Mesodermal cell (in vitro differentiated cells): ENCODE measurements at regions not wholly inside any gene's neighbourhood (a gene's known extent, or its start where the extent isn't known, plus 50 kb on each side); places are given as distances from the start of the nearest gene placed in this dataset.
"Not testable (repeated sequence)": the region's sequence is repeated elsewhere in the genome, so short reads cannot be mapped to it uniquely, and the experiment has no call there.

Experiments used
- H3K27ac ChIP-seq: 2 replicates; pipeline ENCODE4 v1.7.0; 2013; ENCODE audit warnings: mild to moderate bottlenecking, low read depth, low read length, moderate library complexity; ENCODE audit not compliant: severe bottlenecking
- H3K36me3 ChIP-seq: 2 replicates; pipeline ENCODE4 v1.7.1; 2013; ENCODE audit warnings: mild to moderate bottlenecking, low read length, moderate library complexity; ENCODE audit not compliant: control insufficient read depth, insufficient read depth
- H3K4me1 ChIP-seq: one replicate; pipeline ENCODE4 v1.7.1; 2013; ENCODE audit warnings: mild to moderate bottlenecking, low read length; ENCODE audit not compliant: insufficient read depth, control insufficient read depth, poor library complexity, severe bottlenecking
- H3K4me3 ChIP-seq: 2 replicates; pipeline ENCODE4 v1.7.0; 2013; ENCODE audit warnings: low read length, control low read depth, mild to moderate bottlenecking; ENCODE audit not compliant: insufficient read depth, poor library complexity, severe bottlenecking; ENCODE audit errors: extremely low read depth
- H3K9me3 ChIP-seq: 2 replicates; pipeline ENCODE4 v1.7.1; 2013; ENCODE audit warnings: mild to moderate bottlenecking, low read length, moderate library complexity; ENCODE audit not compliant: control insufficient read depth
- WGBS, 2 experiments: methylation state at CpG; one replicate each; pipeline ENCODE4 v1.1.5; 2013; ENCODE audit warnings: missing lambda C conversion rate in 2 of 2; ENCODE audit not compliant: insufficient coverage in 2 of 2; 5-methylcytosine and 5-hydroxymethylcytosine counted together

DNA sequence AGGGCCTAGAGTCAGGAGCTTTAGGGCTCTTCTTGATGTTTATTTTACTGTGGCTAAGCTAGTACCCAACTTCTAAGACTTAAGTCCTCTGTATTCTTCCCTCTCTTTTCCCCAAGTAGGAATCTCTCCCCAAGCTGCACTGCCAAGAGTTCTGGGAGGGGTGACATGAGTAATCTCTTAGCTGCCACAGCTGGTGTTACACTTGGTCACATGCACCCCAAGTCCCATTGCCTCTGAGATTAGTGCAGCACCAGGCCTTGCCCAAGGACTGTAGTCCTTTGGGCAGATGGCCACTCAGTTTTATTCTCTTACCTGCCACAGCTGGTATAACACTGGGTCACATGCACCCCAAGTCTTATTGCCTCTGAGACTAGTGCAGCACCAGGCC is 114.7 kb upstream of the RIOK2 start:
- no peak overlapping the region for H3K4me3 ChIP-seq
- no peaks in the 10 kb centered on the region for H3K36me3 ChIP-seq
- no peak overlapping the region for H3K27ac ChIP-seq
- H3K4me1 ChIP-seq = no peaks in the 10 kb centered on the region
- H3K9me3 ChIP-seq = no peaks in the 10 kb centered on the region

DNA sequence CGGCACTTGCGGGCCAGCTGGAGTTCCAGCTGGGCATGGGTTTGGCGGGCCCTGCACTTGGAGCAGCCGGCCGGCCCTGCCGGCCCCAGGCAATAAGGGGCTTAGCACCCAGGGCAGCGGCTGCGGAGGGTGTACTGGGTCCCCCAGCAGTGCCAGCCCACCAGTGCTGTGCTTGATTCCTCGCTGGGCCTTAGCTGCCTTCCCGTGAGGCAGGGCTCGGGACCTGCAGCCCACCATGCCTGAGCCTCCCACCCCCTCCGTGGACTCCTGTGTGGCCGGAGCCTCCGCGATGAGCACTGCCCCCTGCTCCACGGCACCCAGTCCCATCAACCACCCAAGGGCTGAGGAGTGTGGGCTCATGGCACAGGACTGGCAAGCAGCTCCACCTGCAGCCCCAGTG is 118.1 kb upstream of the RIOK2 start:
- not testable (repeated sequence) for H3K36me3 ChIP-seq, H3K4me3 ChIP-seq, H3K4me1 ChIP-seq, H3K9me3 ChIP-seq, H3K27ac ChIP-seq
- WGBS, 2 experiments = 68 to 82% methylated on average over 8 to 16 of the region's 16 CpGs

DNA sequence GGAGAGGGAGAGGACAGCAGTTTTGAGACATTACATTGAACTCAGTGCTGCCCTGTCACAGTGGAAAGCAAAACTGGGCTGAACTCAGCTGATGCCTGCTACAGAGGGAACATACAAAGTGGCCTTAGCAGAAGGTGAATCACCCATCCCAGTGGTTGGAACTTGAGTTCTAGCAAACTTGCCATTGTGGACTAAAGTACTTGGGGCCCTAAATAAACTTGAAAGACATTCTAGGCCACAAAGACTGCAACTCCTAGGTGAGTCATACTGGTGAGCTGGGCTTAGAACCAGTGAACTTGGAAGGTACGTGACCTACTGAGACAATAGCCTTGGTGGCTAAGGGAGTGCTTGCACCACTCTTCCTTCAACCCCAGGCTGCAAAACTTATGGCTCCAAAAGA is 155.7 kb upstream of the RIOK2 start:
- H3K27ac ChIP-seq = no peak overlapping the region
- 67 to 80% methylated on average over 1 of the region's 1 CpG for WGBS, 2 experiments

DNA sequence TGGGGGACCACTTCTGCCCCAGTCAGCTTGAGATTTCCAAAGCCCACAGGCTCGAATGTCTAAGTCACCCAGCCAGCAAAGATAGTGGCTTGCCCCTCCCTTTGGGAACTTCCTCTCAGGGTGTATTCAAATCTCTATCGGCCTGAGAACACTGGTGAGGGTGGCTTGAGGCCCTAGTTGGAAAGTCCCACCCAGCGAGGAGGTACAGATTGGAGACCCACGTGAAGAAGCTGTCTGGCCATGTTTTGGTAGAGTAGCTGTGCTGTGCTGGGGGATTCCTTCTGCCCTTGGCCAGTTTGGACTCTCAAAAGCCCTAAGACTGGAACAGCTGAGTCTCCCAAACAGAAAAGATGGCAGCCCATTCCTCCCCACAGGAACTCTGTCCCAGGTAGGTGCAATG is 172.7 kb upstream of the RIOK2 start:
- WGBS, 2 experiments = 75 to 80% methylated on average over 1 to 2 of the region's 4 CpGs
- H3K36me3 ChIP-seq = no peaks in the 10 kb centered on the region
- H3K9me3 ChIP-seq = no peaks in the 10 kb centered on the region
- H3K4me1 ChIP-seq = no peaks in the 10 kb centered on the region
- no peak overlapping the region for H3K27ac ChIP-seq
- no peak overlapping the region for H3K4me3 ChIP-seq

More for the DNA sequence above, 155.7 kb upstream of the RIOK2 start:
- no peak overlapping the region for H3K4me3 ChIP-seq
- H3K4me1 ChIP-seq = no peaks in the 10 kb centered on the region
- H3K9me3 ChIP-seq = peaks cover 7% of the 10 kb centered on the region
- H3K36me3 ChIP-seq = no peaks in the 10 kb centered on the region

DNA sequence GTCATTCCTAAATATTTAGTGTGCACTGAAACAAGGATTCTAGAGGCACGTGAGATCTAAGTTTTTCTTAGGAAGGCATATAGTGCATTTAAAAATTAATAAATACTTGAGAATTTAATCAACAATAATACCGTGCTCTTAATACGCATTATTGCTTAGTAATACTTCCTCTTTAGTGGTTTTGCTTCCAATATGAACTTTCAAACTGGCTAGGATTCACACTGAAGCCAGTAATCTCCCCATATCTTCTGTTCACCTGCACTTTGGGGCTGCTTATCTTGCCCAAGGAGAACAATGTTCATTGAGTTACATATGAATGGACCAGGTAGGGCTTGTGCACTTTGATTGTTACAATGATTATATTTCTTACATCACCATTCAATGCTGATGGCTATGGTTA is 180.5 kb upstream of the RIOK2 start:
- Histone ChIP-seq H3K4me3 (no peak overlapping the region), H3K27ac (no peak overlapping the region), H3K9me3 (no peaks in the 10 kb centered on the region), H3K4me1 (no peaks in the 10 kb centered on the region), H3K36me3 (no peaks in the 10 kb centered on the region)
- WGBS, 2 experiments = 100% methylated on average over 1 of the region's 3 CpGs; no CpG with 5 or more reads in 1 of the 2 experiments

DNA sequence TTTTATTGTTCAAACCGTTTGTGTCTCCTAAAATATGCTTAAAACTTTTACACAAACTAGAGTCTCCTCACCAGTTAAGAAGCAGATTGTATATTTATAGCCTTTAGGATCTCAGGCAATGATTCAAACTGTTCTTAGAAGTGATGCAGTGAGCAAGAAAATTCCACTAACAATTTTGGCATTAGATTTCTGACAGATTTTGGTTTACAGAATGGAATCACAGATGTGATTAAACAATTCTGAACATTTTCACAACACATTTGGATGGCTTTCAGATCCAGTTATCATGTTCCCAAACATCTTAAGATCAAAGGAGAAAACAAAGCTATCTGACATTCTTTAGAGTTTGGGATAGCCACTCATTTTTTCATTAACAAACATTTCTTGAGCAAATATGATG is 181.7 kb upstream of the RIOK2 start:
- WGBS, 2 experiments = no CpG with 5 or more reads among the region's 1 CpG
- Histone ChIP-seq H3K9me3 (no peaks in the 10 kb centered on the region), H3K4me3 (no peak overlapping the region), H3K27ac (no peak overlapping the region), H3K4me1 (no peaks in the 10 kb centered on the region), H3K36me3 (no peaks in the 10 kb centered on the region)

DNA sequence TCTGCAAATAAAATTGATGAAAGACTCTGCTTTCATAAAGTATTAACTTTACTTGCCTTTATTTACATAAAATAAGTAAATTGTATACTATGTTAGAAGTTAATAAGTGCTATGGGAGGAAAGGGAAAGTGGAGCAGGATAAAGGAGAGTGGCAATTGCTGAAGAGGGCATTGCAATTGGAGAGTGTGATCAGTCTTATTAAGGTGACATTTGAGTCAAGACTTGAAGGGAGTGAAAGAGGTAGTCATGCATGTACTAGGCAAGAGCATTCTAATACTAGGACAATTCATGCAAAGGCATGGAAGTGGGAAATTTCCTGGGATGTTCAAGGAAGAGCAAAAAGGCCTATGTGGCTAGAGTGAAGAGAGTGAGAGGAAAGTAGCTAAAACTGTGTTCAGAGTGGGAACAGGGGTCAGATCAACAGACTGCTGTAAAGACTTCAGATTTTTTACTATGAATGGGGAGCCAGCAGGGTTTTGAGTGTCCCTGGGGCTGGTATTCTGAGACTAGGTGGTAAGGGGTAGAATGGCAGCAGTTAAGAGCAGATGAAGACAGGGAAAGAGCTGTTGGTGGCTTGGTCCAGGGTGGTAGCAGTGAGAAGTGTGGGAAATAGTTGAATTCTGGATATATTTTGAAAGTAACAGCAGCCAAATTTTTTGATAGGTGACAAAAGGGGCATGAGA is 182.3 kb upstream of the RIOK2 start:
- Histone ChIP-seq H3K4me3 (no peak overlapping the region), H3K4me1 (no peaks in the 10 kb centered on the region), H3K9me3 (no peaks in the 10 kb centered on the region), H3K36me3 (no peaks in the 10 kb centered on the region), H3K27ac (no peak overlapping the region)

DNA sequence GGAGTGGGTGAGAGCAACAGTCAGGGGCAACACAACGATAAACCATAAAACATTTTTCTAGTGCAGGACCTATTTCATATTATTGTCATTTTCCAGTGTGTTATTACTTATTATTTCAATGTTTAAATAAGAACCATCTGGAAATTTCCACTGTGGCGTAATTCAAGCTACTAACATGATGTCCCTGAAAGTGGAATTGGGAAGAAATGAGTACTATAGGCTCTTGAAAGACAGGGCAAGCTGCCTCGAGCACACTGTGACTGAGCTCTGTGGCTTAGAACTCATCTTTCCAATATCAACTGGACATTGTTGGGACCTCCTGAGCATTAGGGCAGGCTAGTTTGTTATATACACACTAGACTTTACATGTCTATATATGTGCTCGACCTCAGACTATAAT is 182.9 kb upstream of the RIOK2 start:
- H3K4me1 ChIP-seq = no peaks in the 10 kb centered on the region
- H3K27ac ChIP-seq = no peak overlapping the region
- no peaks in the 10 kb centered on the region for H3K9me3 ChIP-seq
- H3K4me3 ChIP-seq = no peak overlapping the region
- WGBS, 2 experiments = 72% methylated on average over 2 of the region's 4 CpGs; no CpG with 5 or more reads in 1 of the 2 experiments
- no peaks in the 10 kb centered on the region for H3K36me3 ChIP-seq

DNA sequence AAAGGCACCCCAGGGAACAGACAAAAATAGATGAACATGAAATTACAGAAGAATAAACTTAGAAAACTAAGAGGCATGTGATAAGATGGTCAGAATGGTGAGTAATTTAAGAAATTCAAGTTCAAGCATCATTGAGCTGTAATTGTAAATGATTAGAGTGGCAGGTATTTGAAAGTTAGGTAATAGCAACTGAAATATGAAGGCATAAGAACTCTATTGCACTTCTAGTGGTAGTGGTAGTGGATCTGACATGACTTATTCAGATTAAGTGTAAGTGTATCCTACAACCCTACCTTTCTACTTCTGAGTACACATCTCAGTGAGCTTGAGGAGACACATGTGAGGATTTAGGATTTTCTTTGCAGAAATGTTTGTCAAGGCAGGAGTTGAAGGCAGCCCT is 192.9 kb upstream of the RIOK2 start:
- no peaks in the 10 kb centered on the region for H3K9me3 ChIP-seq
- no peak overlapping the region for H3K27ac ChIP-seq
- no peak overlapping the region for H3K4me3 ChIP-seq
- no peaks in the 10 kb centered on the region for H3K36me3 ChIP-seq
- H3K4me1 ChIP-seq = no peaks in the 10 kb centered on the region

DNA sequence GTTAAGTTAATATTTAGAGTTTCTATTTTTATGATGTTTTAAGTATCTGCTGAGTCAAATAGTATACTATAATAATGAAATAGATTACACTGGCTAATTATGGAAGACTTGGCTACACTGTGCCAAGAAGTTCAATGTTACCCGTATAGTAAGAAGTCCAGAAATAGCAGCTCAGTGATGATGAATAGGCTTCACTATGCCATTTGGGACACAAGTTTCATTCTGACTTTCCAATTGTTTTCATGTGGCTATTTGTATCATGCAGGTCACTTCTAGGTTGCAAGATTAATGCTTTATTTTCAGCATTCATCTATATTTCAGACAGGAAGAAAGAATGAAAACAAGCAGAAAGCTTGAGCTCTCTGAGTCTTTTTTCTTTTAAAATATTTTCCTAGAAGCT is 194.5 kb upstream of the RIOK2 start:
- H3K27ac ChIP-seq = no peak overlapping the region
- 71 to 100% methylated on average over 1 of the region's 1 CpG for WGBS, 2 experiments
- no peaks in the 10 kb centered on the region for H3K9me3 ChIP-seq
- no peak overlapping the region for H3K4me3 ChIP-seq
- H3K36me3 ChIP-seq = no peaks in the 10 kb centered on the region
- no peaks in the 10 kb centered on the region for H3K4me1 ChIP-seq

DNA sequence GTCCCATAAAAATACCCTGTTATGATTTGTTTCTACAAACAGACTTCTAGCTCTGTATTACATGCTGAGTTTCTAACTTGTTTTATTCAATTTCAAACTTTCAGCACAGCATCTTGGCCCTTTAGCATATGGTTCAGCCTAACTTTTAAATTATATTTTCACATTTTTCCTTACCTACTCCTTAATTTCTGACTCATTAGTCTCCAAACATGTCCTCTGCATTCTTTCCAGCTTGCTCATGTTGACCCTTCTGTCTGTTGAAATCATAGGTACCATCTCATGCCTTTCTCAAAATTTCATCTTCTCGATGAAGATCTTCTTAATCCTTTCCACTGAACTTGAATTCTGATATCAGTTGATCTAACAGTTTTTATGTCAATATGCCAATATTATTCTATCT is 200.9 kb upstream of the RIOK2 start:
- no CpG with 5 or more reads among the region's 1 CpG for WGBS, 2 experiments
- Histone ChIP-seq H3K9me3 (no peaks in the 10 kb centered on the region), H3K27ac (no peak overlapping the region), H3K36me3 (no peaks in the 10 kb centered on the region), H3K4me3 (no peak overlapping the region), H3K4me1 (no peaks in the 10 kb centered on the region)
